Iris pigment epithelial cell (primary cell): ENCODE measurements at regions not wholly inside any gene's neighbourhood (a gene's known extent, or its start where the extent isn't known, plus 50 kb on each side); places are given as distances from the start of the nearest gene placed in this dataset.

ENCODE experiments used
- DNase-seq: peaks from one replicate; pipeline ENCODE4 v3.0.0-alpha.2; 2011; ENCODE audit warnings: low read depth

- no peak for DNase-seq
These were observed 104.1 kb downstream of the KCTD15 start for GRCh38 chr19:33900817-33901216.

DNA sequence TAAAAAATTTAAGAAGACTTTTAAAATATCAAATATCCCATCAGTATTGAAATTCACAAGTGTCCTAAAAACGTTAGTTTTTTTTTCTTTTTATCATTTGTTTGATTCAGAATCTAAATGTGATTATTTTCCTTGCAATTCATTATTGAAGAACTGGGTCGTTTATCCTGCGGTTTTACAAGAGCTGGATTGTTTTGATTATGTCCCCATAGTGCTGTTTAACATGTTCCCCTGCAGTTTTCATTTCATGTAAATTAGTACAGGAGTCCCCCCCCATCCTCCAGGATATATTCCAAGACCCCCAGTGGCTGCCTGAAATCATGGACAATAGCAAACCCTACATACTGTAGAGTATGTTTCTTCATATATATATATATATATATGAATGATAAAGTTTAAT is 105.7 kb downstream of the KCTD15 start:
- no peak for DNase-seq

DNA sequence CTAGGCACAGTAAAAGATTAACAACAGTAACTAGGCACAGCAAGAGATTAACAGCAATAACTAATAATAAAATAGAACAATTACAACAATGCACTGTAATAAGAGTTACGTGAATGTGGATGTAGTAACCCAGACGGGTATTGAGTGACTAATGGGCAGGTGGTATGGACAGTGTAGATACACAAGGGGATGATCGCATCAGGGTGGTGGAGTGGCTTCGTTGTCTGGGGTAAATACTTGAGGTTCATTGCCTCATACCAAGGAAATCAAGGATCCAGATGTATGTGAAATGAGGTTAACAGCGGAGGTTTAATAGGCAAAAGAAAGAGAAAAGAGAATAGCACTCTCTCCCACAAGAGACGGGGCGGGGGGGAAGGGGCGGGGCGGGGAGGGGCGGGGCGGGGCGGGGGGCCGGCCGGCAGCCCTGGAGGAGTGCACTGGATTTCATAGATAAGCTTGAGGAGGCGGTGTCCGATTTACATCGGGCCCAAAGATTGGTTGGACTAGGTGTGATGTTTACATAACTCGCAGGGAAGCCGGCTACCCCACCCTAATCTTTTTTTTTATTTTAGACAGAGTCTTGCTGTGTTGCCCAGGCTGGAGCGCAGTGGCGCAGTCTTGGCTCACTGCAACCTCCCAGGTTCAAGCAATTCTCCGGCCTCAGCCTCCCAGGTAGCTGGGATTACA is 106.3 kb downstream of the KCTD15 start:
- no peak for DNase-seq

DNA sequence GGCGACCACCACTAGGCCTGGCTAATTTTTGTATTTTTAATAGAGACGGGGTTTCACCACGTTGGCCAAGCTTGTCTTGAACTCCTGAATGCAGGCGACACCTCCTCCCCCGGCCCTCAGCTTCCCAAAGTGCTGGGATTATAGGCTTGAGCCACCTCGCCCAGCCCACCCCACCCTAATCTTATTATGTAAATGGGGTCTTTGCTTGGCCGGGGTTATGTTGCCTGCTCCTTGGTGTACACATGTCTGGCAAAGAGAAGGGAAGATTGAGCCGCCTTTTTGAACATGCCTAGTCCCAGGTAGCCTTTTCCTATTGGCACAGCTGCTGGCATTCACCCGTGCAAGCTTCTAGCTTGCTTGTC is 106.8 kb downstream of the KCTD15 start:
- DNase-seq, result no peak

GRCh38 chr19:33904681-33905080 is 108.0 kb downstream of the KCTD15 start:
- peak; percentile 71 for DNase-seq

DNA sequence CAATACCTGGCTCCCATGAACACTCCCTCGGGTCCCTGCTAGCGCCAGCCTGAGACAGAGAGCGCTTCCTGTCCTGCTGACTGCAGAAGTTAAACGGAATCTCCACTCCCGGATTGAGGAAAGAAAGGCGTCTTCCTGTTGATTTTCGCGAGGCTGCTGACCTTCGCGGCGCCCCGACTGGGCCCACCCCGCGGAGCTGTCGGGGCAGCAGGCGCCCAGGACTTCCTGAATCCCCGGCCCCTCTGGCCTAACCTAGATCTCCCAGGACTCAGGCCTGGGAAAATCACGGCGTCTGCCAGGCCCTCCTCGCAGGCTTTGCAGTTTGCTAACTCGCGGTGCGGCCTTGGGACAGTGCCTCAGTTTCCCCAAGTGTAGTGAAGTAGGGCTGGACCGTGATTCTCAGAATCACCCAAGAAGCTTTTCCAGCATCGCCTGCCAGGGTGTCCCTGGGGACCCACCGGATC is 108.8 kb downstream of the KCTD15 start:
- peak; percentile 16 for DNase-seq

- peak; percentile 20 for DNase-seq
These were observed 109.4 kb downstream of the KCTD15 start for GRCh38 chr19:33905937-33906577.

- peak; percentile 45 for DNase-seq
These were observed 110.1 kb downstream of the KCTD15 start for GRCh38 chr19:33906578-33907335.

GRCh38 chr19:33910922-33911321 is 114.3 kb downstream of the KCTD15 start:
- no peak for DNase-seq

DNA sequence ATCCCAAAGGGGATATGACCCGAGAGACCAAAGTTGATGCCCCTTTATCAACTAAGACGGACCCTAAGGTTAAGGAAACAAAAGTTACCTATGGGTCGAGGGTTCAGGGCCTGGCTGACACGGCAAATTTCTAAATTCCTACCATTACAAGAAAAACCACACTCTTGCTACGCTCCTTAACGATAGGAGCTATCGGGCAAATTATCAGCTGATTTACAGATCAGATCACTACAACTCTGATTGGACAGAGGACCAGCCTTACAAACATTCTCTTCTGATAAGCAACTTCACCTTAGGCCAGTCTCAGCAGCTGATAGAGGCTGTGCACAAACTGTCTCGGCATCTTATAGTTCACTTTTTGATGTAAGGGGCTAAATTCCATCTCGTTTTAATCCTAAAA is 117.9 kb downstream of the KCTD15 start:
- DNase-seq, result no peak

DNA sequence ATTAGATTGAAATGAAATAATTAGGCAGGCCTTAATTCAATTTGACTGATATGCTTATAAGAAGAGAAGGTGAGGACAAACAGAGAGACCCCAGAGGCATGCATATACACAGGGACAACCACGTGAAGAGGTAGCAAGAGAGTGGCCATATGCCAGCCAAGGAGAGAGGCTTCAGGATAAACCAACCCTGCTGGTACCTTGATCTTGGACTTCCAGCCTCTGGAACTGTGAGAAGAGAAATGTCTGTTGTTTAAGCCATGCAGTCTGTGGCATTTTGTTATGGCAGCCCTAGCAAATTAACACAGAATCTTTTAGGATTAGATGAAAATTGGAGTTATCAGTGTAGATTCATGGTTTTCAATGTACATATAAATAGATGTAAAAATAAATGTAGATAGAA is 120.1 kb downstream of the KCTD15 start:
- no peak for DNase-seq

DNA sequence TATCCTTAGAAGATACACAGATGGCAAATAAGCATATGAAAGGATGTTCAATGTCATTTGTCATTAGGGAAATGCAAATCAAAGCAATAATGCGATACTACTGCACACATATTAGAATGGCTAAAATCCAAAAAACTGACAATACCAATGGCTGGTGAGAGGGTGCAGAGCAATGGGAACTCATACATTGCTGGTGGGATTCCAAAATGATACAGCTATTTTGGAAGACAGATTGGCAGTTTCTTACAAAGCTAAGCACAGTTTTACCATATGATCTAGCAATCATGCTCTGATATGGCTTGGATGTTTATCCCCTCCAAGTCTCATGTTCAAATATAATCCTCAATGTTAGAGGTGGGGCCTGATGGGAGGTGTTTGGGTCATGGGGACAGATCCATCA is 122.6 kb downstream of the KCTD15 start:
- no peak for DNase-seq

- DNase-seq, result no peak
These were observed 124.5 kb downstream of the KCTD15 start for GRCh38 chr19:33921165-33921564.

- DNase-seq, result no peak
These were observed 129.6 kb downstream of the KCTD15 start for GRCh38 chr19:33926306-33926705.

- no peak for DNase-seq
These were observed 131.3 kb downstream of the KCTD15 start for GRCh38 chr19:33927789-33928457.

- DNase-seq, result no peak
These were observed 131.8 kb downstream of the KCTD15 start for GRCh38 chr19:33928458-33928950.

GRCh38 chr19:33933931-33934330 is 137.3 kb downstream of the KCTD15 start:
- no peak for DNase-seq

GRCh38 chr19:33938821-33939220 is 142.2 kb downstream of the KCTD15 start:
- DNase-seq, result no peak

DNA sequence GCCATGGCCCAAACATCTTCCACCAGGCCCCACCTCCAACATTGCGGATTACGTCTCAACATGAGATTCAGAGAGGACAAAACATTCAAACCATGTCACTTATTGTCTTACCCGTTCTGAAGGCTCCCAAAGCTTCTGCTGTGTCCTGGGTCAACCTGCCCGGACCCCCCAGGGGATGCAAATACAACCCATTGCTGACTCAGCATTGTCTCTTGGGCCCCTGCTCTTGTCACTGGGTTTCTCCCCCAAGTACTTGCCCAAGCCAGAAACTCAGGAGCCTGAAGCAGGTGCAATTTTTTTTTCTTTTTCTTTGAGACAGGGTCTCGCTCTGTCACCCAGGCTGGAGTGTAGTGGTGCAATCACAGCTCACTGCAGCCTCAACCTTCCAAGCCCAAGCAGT is 144.5 kb downstream of the KCTD15 start:
- DNase-seq, result no peak

- DNase-seq, result no peak
These were observed 150.0 kb downstream of the KCTD15 start for GRCh38 chr19:33946535-33947264.

DNA sequence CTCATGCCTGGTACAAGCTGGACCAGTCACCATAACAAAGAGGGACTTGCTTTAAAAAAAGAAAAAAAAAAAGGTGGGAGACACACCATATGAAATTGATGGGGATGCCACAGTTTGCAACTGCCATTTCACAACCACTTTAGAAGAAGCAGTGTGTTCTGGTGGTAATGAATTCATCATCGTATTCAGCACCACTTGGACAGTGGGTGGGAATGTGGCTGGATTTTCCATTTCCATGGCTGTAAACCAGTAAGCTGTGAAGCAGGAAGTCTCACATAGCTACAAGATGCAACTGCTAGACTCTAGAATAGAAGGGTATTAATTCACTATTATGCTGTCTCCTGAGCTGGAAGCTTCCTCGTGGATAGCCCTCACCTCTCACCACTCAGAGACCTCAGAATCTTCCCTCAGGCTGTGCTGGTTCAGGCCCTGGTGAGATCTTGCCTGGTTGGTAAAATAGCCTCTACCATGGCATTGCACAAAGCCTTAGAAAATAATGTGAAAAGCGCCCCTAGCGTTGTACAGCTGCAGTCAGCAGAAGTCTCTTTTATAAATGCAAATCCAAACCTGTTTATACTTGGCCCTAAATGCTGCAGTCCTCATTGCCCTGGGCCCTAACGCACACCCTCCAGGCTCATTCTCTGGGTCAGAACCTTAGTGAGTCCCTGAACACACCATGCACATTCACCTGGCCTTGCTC is 150.7 kb downstream of the KCTD15 start:
- DNase-seq, result no peak
